Adipocyte (in vitro differentiated cells): ENCODE measurements at regions not wholly inside any gene's neighbourhood (a gene's known extent, or its start where the extent isn't known, plus 50 kb on each side); places are given as distances from the start of the nearest gene placed in this dataset.
A peak's percentile ranks its signal among the peaks of the same experiment; 100 is the strongest.

ENCODE experiments used
- DNase-seq: peaks from one replicate; pipeline ENCODE4 v3.0.0-alpha.2; 2015; ENCODE audit warnings: low read depth
- H3K27me3 ChIP-seq: replicated peaks from 2 replicates; pipeline ENCODE4 v1.7.0; 2013; ENCODE audit warnings: mild to moderate bottlenecking, low read length, moderate library complexity; ENCODE audit not compliant: control insufficient read depth, insufficient read depth
- H3K36me3 ChIP-seq: 2 replicates; pipeline ENCODE4 v1.7.0; 2013; ENCODE audit warnings: low read length, mild to moderate bottlenecking, moderate library complexity; ENCODE audit not compliant: control insufficient read depth, insufficient read depth, severe bottlenecking
- H3K4me1 ChIP-seq: 2 replicates; pipeline ENCODE4 v1.7.0; 2013; ENCODE audit warnings: mild to moderate bottlenecking, low read length, moderate library complexity; ENCODE audit not compliant: control insufficient read depth, insufficient read depth
- H3K4me3 ChIP-seq: 2 replicates; pipeline ENCODE4 v1.7.0; 2013; ENCODE audit warnings: mild to moderate bottlenecking, low read length, moderate library complexity
- H3K9ac ChIP-seq: 2 replicates; pipeline ENCODE4 v1.7.0; 2013; ENCODE audit warnings: mild to moderate bottlenecking, low read length, moderate library complexity
- H3K9me3 ChIP-seq: 2 replicates; pipeline ENCODE4 v1.7.0; 2013; ENCODE audit warnings: mild to moderate bottlenecking, low read length, moderate library complexity; ENCODE audit not compliant: control insufficient read depth

GRCh38 chr18:45412577-45412976, 202.7 kb upstream of the SLC14A2 start:
- H3K4me3 ChIP-seq: peak overlapping the region; percentile 31
- H3K36me3 ChIP-seq: no peaks in the 10 kb centered on the region
- peak overlapping the region; percentile 32 for H3K9ac ChIP-seq
- H3K4me1 ChIP-seq: peaks cover 38% of the 10 kb centered on the region
- no peaks in the 10 kb centered on the region for H3K27me3 ChIP-seq
- DNase-seq: peak; percentile 2
- no peaks in the 10 kb centered on the region for H3K9me3 ChIP-seq

- Histone ChIP-seq H3K36me3 (no peaks in the 10 kb centered on the region), H3K9ac (peak overlapping the region; percentile 52), H3K27me3 (no peaks in the 10 kb centered on the region), H3K9me3 (no peaks in the 10 kb centered on the region), H3K4me1 (peaks cover 38% of the 10 kb centered on the region), H3K4me3 (peak overlapping the region; percentile 31)
- DNase-seq: peak; percentile 72
These were observed 202.0 kb upstream of the SLC14A2 start for GRCh38 chr18:45413180-45413836.

GRCh38 chr18:45415614-45416013, 199.7 kb upstream of the SLC14A2 start:
- Histone ChIP-seq H3K4me1 (peaks cover 38% of the 10 kb centered on the region), H3K4me3 (no peak overlapping the region), H3K9ac (no peak overlapping the region), H3K27me3 (no peaks in the 10 kb centered on the region), H3K9me3 (no peaks in the 10 kb centered on the region), H3K36me3 (no peaks in the 10 kb centered on the region)
- no peak for DNase-seq

DNA sequence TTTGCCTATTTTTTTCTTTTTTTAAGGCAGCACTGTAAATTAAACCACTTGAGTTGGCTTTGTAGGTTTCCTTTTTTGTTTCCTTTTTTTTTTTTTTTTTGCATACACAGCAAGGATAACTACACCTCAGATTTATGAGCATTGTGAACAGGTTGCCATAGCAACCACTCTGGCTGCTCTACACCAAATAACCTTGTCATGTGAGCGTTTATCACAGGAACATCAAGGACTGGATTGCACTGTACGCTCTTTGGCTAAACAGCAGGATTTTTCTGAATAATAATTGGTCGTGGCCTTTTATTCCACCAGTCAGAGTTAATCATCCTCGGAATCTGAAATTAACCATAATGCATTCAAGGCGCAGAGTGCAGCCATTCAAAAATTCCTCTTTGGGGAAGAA, 199.1 kb upstream of the SLC14A2 start:
- Histone ChIP-seq H3K4me3 (no peak overlapping the region), H3K9me3 (no peaks in the 10 kb centered on the region), H3K36me3 (no peaks in the 10 kb centered on the region), H3K9ac (no peak overlapping the region), H3K4me1 (peaks cover 38% of the 10 kb centered on the region), H3K27me3 (no peaks in the 10 kb centered on the region)
- peak; percentile 51 for DNase-seq

DNA sequence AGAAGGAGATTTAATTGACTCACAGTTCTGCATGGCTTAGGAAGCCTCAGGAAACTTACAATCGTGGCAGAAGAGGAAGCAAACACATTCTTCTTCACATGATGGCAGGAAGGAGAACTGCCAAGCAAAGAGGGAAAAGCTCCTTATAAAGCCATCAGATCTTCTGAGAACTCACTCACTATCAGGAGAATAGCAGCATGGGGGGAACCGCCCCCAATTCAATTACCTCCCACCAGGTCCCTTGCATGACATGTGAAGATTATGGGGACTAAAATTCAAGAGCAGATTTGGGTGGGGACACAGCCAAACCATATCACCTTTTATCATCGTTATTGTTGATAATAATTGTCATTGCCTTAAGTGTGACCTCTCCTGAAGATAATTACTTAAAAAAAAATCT, 197.9 kb upstream of the SLC14A2 start:
- no peak for DNase-seq
- Histone ChIP-seq H3K9ac (no peak overlapping the region), H3K36me3 (no peaks in the 10 kb centered on the region), H3K4me3 (no peak overlapping the region), H3K27me3 (no peaks in the 10 kb centered on the region), H3K4me1 (peaks cover 29% of the 10 kb centered on the region), H3K9me3 (no peaks in the 10 kb centered on the region)

DNA sequence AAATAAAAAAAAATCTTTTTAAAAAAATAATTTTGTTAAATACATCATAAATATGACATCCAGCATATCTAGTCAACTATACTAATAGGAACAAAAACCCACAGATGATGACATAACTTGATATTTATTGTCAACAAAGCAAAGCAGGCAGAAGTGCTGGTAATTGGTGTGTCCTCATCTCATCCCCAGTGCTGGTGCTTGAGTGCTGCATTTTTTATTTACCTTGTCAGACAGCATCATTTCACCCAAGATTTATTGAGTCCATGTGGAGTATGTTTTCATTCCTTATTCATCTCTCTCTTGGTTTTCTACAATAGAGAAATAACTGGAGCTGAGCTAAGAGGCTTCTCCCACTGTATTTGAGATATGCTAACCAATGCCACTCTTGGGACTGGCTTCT, 191.6 kb upstream of the SLC14A2 start:
- no peak overlapping the region for H3K4me3 ChIP-seq
- H3K9ac ChIP-seq: no peak overlapping the region
- H3K36me3 ChIP-seq: no peaks in the 10 kb centered on the region
- no peaks in the 10 kb centered on the region for H3K9me3 ChIP-seq
- no peak for DNase-seq
- H3K4me1 ChIP-seq: no peaks in the 10 kb centered on the region
- H3K27me3 ChIP-seq: peaks cover 3% of the 10 kb centered on the region

DNA sequence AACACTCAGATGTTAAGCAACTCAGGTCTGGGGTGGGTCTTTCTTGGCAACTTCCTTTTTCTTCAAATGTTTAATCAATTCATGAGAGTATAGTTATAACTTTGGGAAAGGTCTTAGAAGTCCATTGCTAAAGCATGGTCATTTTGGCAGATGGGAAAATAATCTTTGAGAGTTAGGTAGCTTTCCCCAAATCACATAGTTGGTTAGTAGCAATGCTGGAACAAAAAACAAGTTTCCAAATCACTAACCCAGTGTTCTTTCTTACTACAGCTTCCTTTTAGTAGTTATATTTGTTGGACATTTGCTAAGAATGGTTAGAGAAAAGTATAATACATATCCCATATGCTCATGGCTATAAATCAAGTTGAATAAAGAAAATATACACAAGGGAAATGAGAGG, 185.2 kb upstream of the SLC14A2 start:
- H3K36me3 ChIP-seq: no peaks in the 10 kb centered on the region
- H3K9me3 ChIP-seq: no peaks in the 10 kb centered on the region
- no peak overlapping the region for H3K4me3 ChIP-seq
- no peak for DNase-seq
- H3K27me3 ChIP-seq: peaks cover 3% of the 10 kb centered on the region
- H3K4me1 ChIP-seq: peaks cover 4% of the 10 kb centered on the region
- no peak overlapping the region for H3K9ac ChIP-seq

- Histone ChIP-seq H3K4me3 (no peak overlapping the region), H3K36me3 (no peaks in the 10 kb centered on the region), H3K9me3 (no peaks in the 10 kb centered on the region), H3K9ac (no peak overlapping the region), H3K4me1 (peaks cover 24% of the 10 kb centered on the region), H3K27me3 (no peaks in the 10 kb centered on the region)
- no peak for DNase-seq
These were observed 179.5 kb upstream of the SLC14A2 start for GRCh38 chr18:45435810-45436209.

DNA sequence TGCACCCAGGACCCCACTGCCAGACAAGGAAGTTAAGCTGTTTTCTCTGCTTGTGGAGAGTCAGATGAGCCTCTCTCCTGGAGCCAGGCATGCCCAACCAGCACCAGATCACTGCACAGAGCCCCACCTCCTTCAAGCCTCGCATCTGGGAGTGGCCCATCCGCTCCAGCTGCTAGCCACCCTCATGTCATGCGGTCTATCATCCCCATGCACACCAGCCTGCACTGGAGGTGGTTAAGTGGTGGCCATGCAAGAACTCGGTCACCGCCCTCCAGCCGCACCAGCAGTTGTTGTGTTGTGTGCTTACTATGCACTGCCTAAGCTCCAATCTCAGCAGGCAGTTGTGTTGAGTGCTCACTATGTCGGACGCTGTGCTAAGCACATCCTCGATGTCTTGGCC, 177.9 kb upstream of the SLC14A2 start:
- no peak overlapping the region for H3K9ac ChIP-seq

GRCh38 chr18:45439851-45440645, 175.2 kb upstream of the SLC14A2 start:
- no peak overlapping the region for H3K9ac ChIP-seq
- H3K27me3 ChIP-seq: no peaks in the 10 kb centered on the region
- no peaks in the 10 kb centered on the region for H3K36me3 ChIP-seq
- DNase-seq: no peak
- H3K4me3 ChIP-seq: no peak overlapping the region
- peaks cover 25% of the 10 kb centered on the region for H3K4me1 ChIP-seq
- H3K9me3 ChIP-seq: no peaks in the 10 kb centered on the region

More for the DNA sequence above, 177.9 kb upstream of the SLC14A2 start:
- Histone ChIP-seq H3K9me3 (no peaks in the 10 kb centered on the region), H3K4me1 (peaks cover 29% of the 10 kb centered on the region), H3K36me3 (no peaks in the 10 kb centered on the region), H3K4me3 (no peak overlapping the region), H3K27me3 (no peaks in the 10 kb centered on the region)
- no peak for DNase-seq

DNA sequence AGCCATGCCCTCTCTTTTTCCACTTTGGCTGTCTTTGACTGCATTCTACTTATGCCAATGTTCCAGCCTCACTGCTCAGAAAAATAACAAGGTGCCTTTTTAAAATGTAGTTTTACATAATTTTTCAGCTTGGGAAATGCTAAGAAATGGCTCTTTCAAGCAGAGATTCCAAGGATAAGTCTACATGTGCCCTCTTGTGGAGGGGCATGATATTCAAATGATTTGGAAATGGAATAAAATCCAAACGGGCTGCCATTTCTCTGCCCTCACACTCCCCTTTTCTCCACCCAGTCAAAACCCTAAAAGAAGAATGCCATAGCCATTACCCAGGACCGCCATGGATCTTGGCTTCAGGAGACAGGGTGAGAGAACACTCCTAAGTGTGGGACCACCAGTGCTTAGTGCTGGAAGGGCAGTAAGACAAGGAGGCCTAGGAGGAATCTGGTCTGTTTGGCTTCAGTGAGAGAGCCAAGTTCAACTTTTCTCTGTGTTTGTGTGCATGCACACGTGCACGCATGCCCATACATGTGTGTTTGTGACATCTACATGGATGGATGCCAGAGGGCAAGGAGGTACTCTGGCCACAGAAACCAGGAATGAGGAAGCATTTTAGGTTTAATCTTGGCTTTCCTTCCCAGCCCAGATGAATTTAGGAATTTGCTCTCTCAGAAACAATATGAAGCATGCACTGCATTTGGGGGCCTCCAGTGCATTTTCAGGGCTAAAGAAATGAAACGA, 174.0 kb upstream of the SLC14A2 start:
- H3K36me3 ChIP-seq: no peaks in the 10 kb centered on the region
- no peak overlapping the region for H3K4me3 ChIP-seq
- peak; percentile 50 for DNase-seq
- peak overlapping the region; percentile 14 for H3K9ac ChIP-seq
- H3K27me3 ChIP-seq: no peaks in the 10 kb centered on the region
- no peaks in the 10 kb centered on the region for H3K9me3 ChIP-seq
- peaks cover 13% of the 10 kb centered on the region for H3K4me1 ChIP-seq
